ENCODE measurements at regions not wholly inside any gene's neighbourhood (a gene's known extent, or its start where the extent isn't known, plus 50 kb on each side); places are given as distances from the start of the nearest gene placed in this dataset.

DNA sequence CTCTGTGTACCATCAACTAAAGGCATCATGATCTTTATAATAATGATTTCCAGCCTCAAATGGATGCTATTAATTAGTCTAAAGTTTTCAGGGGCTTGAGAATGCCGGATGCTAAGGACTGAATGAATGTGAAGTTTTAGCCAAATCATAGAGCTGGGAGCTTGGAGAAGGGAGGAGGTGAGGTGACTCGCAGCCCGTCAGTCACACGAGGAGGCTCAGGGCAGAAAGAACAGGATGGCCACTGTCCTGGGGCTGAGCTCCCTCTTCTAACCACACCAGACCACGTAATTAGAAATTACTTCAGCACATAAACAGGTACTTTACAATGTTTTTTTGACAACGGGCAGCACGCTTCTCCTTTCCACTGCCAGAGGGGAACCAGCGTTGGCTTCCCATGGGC, 222.6 kb downstream of the NPR3 start:
- FAIRE-seq = no peak
- ATAC-seq = no peak
- DNase-seq (ENCODE audit: low spot score) = no peak
- Histone ChIP-seq H3K9ac (ENCODE audit: insufficient read depth, low read depth, low read length) (no peak overlapping the region), H3K4me1 (ENCODE audit: insufficient read depth, low read length) (no peaks in the 10 kb centered on the region), H3K79me2 (ENCODE audit: insufficient read depth, low read length) (no peaks in the 10 kb centered on the region), H3K36me3 (replicated peaks in 1 of 2; ENCODE audit: control insufficient read depth in 1 of 2, insufficient read depth in 2 of 2, low read length in 2 of 2) (no peaks in the 10 kb centered on the region), H3K9me3 (ENCODE audit: low read length) (no peaks in the 10 kb centered on the region), H3K4me3 (replicated peaks in 1 of 3; ENCODE audit: insufficient read depth in 1 of 3, low read depth in 2 of 3, low read length in 3 of 3) (no peak overlapping the region), H4K20me1 (ENCODE audit: insufficient read depth, low read length) (no peaks in the 10 kb centered on the region), H2AFZ (ENCODE audit: low read length) (no peak overlapping the region), H3K27ac (ENCODE audit: extremely low read length, insufficient read depth, low read length) (no peak overlapping the region), H3K27me3 (ENCODE audit: control insufficient read depth in 1 of 2, insufficient read depth in 2 of 2, low read length in 2 of 2) (no peaks in the 10 kb centered on the region), H3K4me2 (ENCODE audit: low read depth, low read length) (no peak overlapping the region)
- in situ Hi-C loops (cut with HindIII; ENCODE audit: extremely low pct_ligation_motif_present, low pct_unique_long_range_greater_than_20kb) (loop anchor here (25.0 kb wide), 2 partner anchors 221 to 479 kb away; partner anchors contain the start of gene NPR3), intact Hi-C loops (cut with micrococcal nuclease; ENCODE audit: unreplicated experiment) (no loop called here)
- BruUV-seq (replicated peaks) = no TSS peak
- TF ChIP-seq ETV5 (CRISPR knock-in tag; IDR thresholded peaks at IDR 0.05; ENCODE audit: borderline replicate concordance) (no peak), ZNF556 (CRISPR knock-in tag; IDR thresholded peaks at IDR 0.05; ENCODE audit: borderline replicate concordance) (no peak), ZNF788 (CRISPR knock-in tag; IDR thresholded peaks at IDR 0.05; ENCODE audit: borderline replicate concordance) (no peak), HES4 (CRISPR knock-in tag; IDR thresholded peaks at IDR 0.05; ENCODE audit: borderline replicate concordance) (no peak), ZNF3 (CRISPR knock-in tag; IDR thresholded peaks at IDR 0.05) (no peak), EEA1 (CRISPR knock-in tag; IDR thresholded peaks at IDR 0.05; ENCODE audit: borderline replicate concordance) (no peak), NCOA2 (CRISPR knock-in tag; IDR thresholded peaks at IDR 0.05) (no peak), THYN1 (CRISPR knock-in tag; IDR thresholded peaks at IDR 0.05; ENCODE audit: borderline replicate concordance, low read depth) (no peak), THAP11 (CRISPR knock-in tag; IDR thresholded peaks at IDR 0.05) (no peak)
- TF ChIP-seq, protein P1, sequence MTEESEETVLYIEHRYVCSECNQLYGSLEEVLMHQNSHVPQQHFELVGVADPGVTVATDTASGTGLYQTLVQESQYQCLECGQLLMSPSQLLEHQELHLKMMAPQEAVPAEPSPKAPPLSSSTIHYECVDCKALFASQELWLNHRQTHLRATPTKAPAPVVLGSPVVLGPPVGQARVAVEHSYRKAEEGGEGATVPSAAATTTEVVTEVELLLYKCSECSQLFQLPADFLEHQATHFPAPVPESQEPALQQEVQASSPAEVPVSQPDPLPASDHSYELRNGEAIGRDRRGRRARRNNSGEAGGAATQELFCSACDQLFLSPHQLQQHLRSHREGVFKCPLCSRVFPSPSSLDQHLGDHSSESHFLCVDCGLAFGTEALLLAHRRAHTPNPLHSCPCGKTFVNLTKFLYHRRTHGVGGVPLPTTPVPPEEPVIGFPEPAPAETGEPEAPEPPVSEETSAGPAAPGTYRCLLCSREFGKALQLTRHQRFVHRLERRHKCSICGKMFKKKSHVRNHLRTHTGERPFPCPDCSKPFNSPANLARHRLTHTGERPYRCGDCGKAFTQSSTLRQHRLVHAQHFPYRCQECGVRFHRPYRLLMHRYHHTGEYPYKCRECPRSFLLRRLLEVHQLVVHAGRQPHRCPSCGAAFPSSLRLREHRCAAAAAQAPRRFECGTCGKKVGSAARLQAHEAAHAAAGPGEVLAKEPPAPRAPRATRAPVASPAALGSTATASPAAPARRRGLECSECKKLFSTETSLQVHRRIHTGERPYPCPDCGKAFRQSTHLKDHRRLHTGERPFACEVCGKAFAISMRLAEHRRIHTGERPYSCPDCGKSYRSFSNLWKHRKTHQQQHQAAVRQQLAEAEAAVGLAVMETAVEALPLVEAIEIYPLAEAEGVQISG (CRISPR knock-in tag; IDR thresholded peaks at IDR 0.05) = no peak
- TF ChIP-seq, protein P2, sequence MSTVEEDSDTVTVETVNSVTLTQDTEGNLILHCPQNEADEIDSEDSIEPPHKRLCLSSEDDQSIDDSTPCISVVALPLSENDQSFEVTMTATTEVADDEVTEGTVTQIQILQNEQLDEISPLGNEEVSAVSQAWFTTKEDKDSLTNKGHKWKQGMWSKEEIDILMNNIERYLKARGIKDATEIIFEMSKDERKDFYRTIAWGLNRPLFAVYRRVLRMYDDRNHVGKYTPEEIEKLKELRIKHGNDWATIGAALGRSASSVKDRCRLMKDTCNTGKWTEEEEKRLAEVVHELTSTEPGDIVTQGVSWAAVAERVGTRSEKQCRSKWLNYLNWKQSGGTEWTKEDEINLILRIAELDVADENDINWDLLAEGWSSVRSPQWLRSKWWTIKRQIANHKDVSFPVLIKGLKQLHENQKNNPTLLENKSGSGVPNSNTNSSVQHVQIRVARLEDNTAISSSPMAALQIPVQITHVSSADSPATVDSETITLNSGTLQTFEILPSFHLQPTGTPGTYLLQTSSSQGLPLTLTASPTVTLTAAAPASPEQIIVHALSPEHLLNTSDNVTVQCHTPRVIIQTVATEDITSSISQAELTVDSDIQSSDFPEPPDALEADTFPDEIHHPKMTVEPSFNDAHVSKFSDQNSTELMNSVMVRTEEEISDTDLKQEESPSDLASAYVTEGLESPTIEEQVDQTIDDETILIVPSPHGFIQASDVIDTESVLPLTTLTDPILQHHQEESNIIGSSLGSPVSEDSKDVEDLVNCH (CRISPR knock-in tag; IDR thresholded peaks at IDR 0.05) = no peak
- TF ChIP-seq, protein P3, sequence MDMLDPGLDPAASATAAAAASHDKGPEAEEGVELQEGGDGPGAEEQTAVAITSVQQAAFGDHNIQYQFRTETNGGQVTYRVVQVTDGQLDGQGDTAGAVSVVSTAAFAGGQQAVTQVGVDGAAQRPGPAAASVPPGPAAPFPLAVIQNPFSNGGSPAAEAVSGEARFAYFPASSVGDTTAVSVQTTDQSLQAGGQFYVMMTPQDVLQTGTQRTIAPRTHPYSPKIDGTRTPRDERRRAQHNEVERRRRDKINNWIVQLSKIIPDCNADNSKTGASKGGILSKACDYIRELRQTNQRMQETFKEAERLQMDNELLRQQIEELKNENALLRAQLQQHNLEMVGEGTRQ (IDR thresholded peaks at IDR 0.05; ENCODE audit: low read depth, low read length) = no peak
- TF ChIP-seq, protein P3 (CRISPR knock-in tag; IDR thresholded peaks at IDR 0.05; ENCODE audit: borderline replicate concordance) = no peak
- ChIA-PET CTCF (ENCODE audit: low intra/inter-chr PET ratio, low total read pairs) (no interaction called here), POLR2A (no interaction called here)
- WGBS (ENCODE audit: low lambda C conversion rate) = 32% methylated on average over 8 of the region's 8 CpGs
